ENCODE measurements at regions not wholly inside any gene's neighbourhood (a gene's known extent, or its start where the extent isn't known, plus 50 kb on each side); places are given as distances from the start of the nearest gene placed in this dataset.

- H3K4me2 ChIP-seq (ENCODE audit: low read depth, low read length) = no peak overlapping the region
- POLR2A ChIA-PET (ENCODE audit: unreplicated experiment) = no interaction called here
- BruUV-seq (replicated peaks) = no TSS peak
- H3K4me3 ChIP-seq (ENCODE audit: insufficient read depth, low read depth, low read length) = no peak overlapping the region
- in situ Hi-C loops (cut with MboI; ENCODE audit: low sequenced_read_pairs) = no loop called here
- H4K8ac ChIP-seq (ENCODE audit: low read depth in 2 of 2, low read length in 2 of 2) = no peak overlapping the region
- H2AK9ac ChIP-seq (replicated peaks; ENCODE audit: low read depth, low read length, poor library complexity) = no peak overlapping the region
- no peaks in the 10 kb centered on the region for H3K79me1 ChIP-seq (ENCODE audit: low read depth in 1 of 2, low read length in 2 of 2)
- no peak overlapping the region for H2BK120ac ChIP-seq (ENCODE audit: low read depth, low read length)
- ATAC-seq (ENCODE audit: low read depth) (no peak), DNase-seq (no peak)
- H3K36me3 ChIP-seq (ENCODE audit: control insufficient read depth, insufficient read depth, low read length) = no peaks in the 10 kb centered on the region
- no peak overlapping the region for H3K56ac ChIP-seq (ENCODE audit: extremely low read depth, insufficient read depth, low read length)
- H2BK5ac ChIP-seq (ENCODE audit: low read depth, low read length, poor library complexity, severe bottlenecking) = no peak overlapping the region
- H3K14ac ChIP-seq (replicated peaks; ENCODE audit: low read depth, low read length) = no peak overlapping the region
- TF ChIP-seq FOS (IDR thresholded peaks at IDR 0.05; ENCODE audit: low read depth, low read length) (no peak), CEBPB (IDR thresholded peaks at IDR 0.05; ENCODE audit: low read depth, low read length) (no peak), MXI1 (IDR thresholded peaks at IDR 0.05; ENCODE audit: borderline replicate concordance, low read depth, low read length) (no peak), MAZ (IDR thresholded peaks at IDR 0.05; ENCODE audit: borderline replicate concordance, low read depth, low read length) (no peak), CHD1 (IDR thresholded peaks at IDR 0.05; ENCODE audit: low read depth, low read length) (no peak), SMC3 (IDR thresholded peaks at IDR 0.05; ENCODE audit: low read depth, low read length) (no peak), RAD21 (IDR thresholded peaks at IDR 0.05; ENCODE audit: low read length) (no peak), MAFK (IDR thresholded peaks at IDR 0.05; ENCODE audit: low read depth, low read length) (no peak), USF2 (IDR thresholded peaks at IDR 0.05; ENCODE audit: low read depth, low read length) (no peak), RFX5 (IDR thresholded peaks at IDR 0.05; ENCODE audit: low read depth, low read length) (no peak), NFE2L2 (IDR thresholded peaks at IDR 0.05; ENCODE audit: low read depth, low read length) (no peak), BHLHE40 (IDR thresholded peaks at IDR 0.05; ENCODE audit: low read depth, low read length) (no peak), POLR2A (IDR thresholded peaks at IDR 0.05; ENCODE audit: low read depth, low read length) (no peak), RCOR1 (IDR thresholded peaks at IDR 0.05; ENCODE audit: insufficient replicate concordance, low read length) (no peak)
- TF ChIP-seq, protein P1, sequence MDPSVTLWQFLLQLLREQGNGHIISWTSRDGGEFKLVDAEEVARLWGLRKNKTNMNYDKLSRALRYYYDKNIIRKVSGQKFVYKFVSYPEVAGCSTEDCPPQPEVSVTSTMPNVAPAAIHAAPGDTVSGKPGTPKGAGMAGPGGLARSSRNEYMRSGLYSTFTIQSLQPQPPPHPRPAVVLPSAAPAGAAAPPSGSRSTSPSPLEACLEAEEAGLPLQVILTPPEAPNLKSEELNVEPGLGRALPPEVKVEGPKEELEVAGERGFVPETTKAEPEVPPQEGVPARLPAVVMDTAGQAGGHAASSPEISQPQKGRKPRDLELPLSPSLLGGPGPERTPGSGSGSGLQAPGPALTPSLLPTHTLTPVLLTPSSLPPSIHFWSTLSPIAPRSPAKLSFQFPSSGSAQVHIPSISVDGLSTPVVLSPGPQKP (IDR thresholded peaks at IDR 0.05; ENCODE audit: borderline replicate concordance, low read depth, low read length) = no peak
- TF ChIP-seq, protein P2, sequence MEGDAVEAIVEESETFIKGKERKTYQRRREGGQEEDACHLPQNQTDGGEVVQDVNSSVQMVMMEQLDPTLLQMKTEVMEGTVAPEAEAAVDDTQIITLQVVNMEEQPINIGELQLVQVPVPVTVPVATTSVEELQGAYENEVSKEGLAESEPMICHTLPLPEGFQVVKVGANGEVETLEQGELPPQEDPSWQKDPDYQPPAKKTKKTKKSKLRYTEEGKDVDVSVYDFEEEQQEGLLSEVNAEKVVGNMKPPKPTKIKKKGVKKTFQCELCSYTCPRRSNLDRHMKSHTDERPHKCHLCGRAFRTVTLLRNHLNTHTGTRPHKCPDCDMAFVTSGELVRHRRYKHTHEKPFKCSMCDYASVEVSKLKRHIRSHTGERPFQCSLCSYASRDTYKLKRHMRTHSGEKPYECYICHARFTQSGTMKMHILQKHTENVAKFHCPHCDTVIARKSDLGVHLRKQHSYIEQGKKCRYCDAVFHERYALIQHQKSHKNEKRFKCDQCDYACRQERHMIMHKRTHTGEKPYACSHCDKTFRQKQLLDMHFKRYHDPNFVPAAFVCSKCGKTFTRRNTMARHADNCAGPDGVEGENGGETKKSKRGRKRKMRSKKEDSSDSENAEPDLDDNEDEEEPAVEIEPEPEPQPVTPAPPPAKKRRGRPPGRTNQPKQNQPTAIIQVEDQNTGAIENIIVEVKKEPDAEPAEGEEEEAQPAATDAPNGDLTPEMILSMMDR (conservative IDR thresholded peaks at IDR 0.05; ENCODE audit: low read depth, low read length) = no peak
- dilution Hi-C loops (cut with HindIII; ENCODE audit: low sequenced_read_pairs, unreplicated experiment) = no loop called here
- no peaks in the 10 kb centered on the region for H3K4me1 ChIP-seq (ENCODE audit: control insufficient read depth, insufficient read depth, low read length)
- H3K4ac ChIP-seq (ENCODE audit: low read depth, low read length) = no peak overlapping the region
- CTCF ChIA-PET = no interaction called here
- H3K27me3 ChIP-seq (ENCODE audit: control insufficient read depth, insufficient read depth, low read length) = no peaks in the 10 kb centered on the region
- no peak overlapping the region for H3K27ac ChIP-seq (ENCODE audit: insufficient read depth, low read length)
- H2AFZ ChIP-seq (replicated peaks; ENCODE audit: low read length, poor library complexity) = no peak overlapping the region
- H3K18ac ChIP-seq (ENCODE audit: low read depth, low read length) = no peak overlapping the region
- H2BK15ac ChIP-seq (ENCODE audit: low read depth, low read length) = no peak overlapping the region
- no CpG with 5 or more reads among the region's 1 CpG for WGBS, 2 experiments (ENCODE audit: extremely low coverage in 2 of 2, insufficient read length in 1 of 2)
- no peak overlapping the region for H2AK5ac ChIP-seq (ENCODE audit: low read depth, low read length)
- no peaks in the 10 kb centered on the region for H3K9me1 ChIP-seq (ENCODE audit: insufficient read depth, low read length)
- intact Hi-C loops (cut with micrococcal nuclease) = no loop called here
- no peaks in the 10 kb centered on the region for H4K20me1 ChIP-seq (ENCODE audit: insufficient read depth, low read length)
- no peaks in the 10 kb centered on the region for H3K9me3 ChIP-seq (ENCODE audit: control insufficient read depth, insufficient read depth, low read length)
- H4K91ac ChIP-seq (ENCODE audit: insufficient read depth, low read depth, low read length) = no peak overlapping the region
- no peak overlapping the region for H3K9ac ChIP-seq (ENCODE audit: low read depth, low read length)
- H4K5ac ChIP-seq (ENCODE audit: low read depth, low read length) = no peak overlapping the region
- H2BK20ac ChIP-seq (ENCODE audit: low read depth, low read length) = no peak overlapping the region
- H3K23ac ChIP-seq (ENCODE audit: low read depth, low read length) = no peak overlapping the region
These were observed 1597.8 kb upstream of the PCDH10 start for GRCh38 chr4:131551306-131551705.

Data from IMR-90 (cell line).